ENCODE measurements at regions not wholly inside any gene's neighbourhood (a gene's known extent, or its start where the extent isn't known, plus 50 kb on each side); places are given as distances from the start of the nearest gene placed in this dataset.

- TF ChIP-seq POLR2AphosphoS5 (IDR thresholded peaks at IDR 0.05; ENCODE audit: low read depth) (no peak), CTCF (IDR thresholded peaks at IDR 0.05; ENCODE audit: insufficient read depth, low read length) (no peak), GABPA (IDR thresholded peaks at IDR 0.05; ENCODE audit: low read depth) (no peak)
Observed at GRCh38 chr20:43295781-43296180, 106.1 kb upstream of the PTPRT start.

Data from HL-60 (cell line).